Lower leg skin (tissue), 3 donors: ENCODE measurements at regions not wholly inside any gene's neighbourhood (a gene's known extent, or its start where the extent isn't known, plus 50 kb on each side); places are given as distances from the start of the nearest gene placed in this dataset.
"Not testable (repeated sequence)": the region's sequence is repeated elsewhere in the genome, so short reads cannot be mapped to it uniquely, and the experiment has no call there.

Experiments used
- CTCF ChIP-seq, 3 donors: fragments of 450-650 bp; IDR thresholded peaks; one replicate each; pipeline ENCODE4 v1.5.1; 2016; ENCODE audit warnings: antibody characterized with exemption in 3 of 3, mild to moderate bottlenecking in 3 of 3, moderate library complexity in 2 of 3
- POLR2A ChIP-seq, 2 donors: fragments of 450-650 bp; IDR thresholded peaks; one replicate each; pipeline ENCODE4 v1.6.1; 2016 to 2017; ENCODE audit warnings: antibody characterized with exemption in 2 of 2, mild to moderate bottlenecking in 1 of 2, moderate library complexity in 1 of 2

GRCh38 chr2:95754819-95755563 is 163.2 kb downstream of the TRIM43 start:
- not testable (repeated sequence) for TF ChIP-seq CTCF, POLR2A (IDR thresholded peaks at IDR 0.05)
